ENCODE measurements at regions not wholly inside any gene's neighbourhood (a gene's known extent, or its start where the extent isn't known, plus 50 kb on each side); places are given as distances from the start of the nearest gene placed in this dataset.
"Not testable (repeated sequence)": the region's sequence is repeated elsewhere in the genome, so short reads cannot be mapped to it uniquely, and the experiment has no call there.

DNA sequence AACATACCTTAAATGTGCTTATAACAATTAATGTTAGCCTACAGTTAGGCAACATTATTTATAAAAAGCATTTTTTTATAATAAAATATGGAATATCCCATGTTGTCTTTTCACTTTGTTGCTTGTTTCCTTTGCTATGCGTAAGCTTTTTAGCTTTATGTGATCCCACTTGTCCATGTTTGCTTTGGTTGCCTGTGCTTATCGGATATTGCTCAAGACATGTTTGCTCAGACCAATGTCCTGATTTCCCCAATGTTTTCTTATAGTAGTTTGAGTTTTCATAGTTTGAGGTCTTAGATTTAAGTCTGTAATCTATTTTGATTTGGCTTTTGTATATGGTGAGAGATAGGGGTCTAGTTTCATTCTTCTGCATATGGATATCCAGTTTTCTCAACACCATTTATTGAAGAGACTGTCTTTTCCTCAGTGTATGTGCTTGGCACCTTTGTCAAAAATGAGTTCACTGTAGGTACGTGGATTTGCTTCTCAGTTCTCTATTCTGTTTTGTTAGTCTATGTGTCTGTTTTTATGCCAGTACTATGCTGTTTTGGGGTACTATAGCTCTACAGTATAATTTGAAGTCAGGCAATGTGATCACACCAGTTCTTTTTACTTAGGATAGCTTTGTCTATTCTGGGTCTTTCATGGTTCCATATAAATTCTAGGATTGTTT, 592.7 kb upstream of the SEMA6D start:
- Histone ChIP-seq H3K4me1 (ENCODE audit: control insufficient read depth in 2 of 3, insufficient read depth in 2 of 3, low read depth in 1 of 3, low read length in 3 of 3) (no peaks in the 10 kb centered on the region), H3K9me3 (ENCODE audit: control insufficient read depth in 2 of 3, insufficient read depth in 1 of 3, low read length in 3 of 3) (no peaks in the 10 kb centered on the region), H3K4me3 (ENCODE audit: low read length in 3 of 3) (no peak overlapping the region), H3K36me3 (ENCODE audit: control insufficient read depth in 2 of 3, insufficient read depth in 3 of 3, low read length in 3 of 3) (no peaks in the 10 kb centered on the region), H3K27me3 (ENCODE audit: control insufficient read depth, insufficient read depth, low read length) (no peaks in the 10 kb centered on the region), H3K9ac (ENCODE audit: low read length in 3 of 3) (no peak overlapping the region), H3K27ac (ENCODE audit: low read depth in 2 of 2, low read length in 2 of 2) (no peak overlapping the region)
- FAIRE-seq (no peak), DNase-seq (no peak)
- TF ChIP-seq, protein P1, sequence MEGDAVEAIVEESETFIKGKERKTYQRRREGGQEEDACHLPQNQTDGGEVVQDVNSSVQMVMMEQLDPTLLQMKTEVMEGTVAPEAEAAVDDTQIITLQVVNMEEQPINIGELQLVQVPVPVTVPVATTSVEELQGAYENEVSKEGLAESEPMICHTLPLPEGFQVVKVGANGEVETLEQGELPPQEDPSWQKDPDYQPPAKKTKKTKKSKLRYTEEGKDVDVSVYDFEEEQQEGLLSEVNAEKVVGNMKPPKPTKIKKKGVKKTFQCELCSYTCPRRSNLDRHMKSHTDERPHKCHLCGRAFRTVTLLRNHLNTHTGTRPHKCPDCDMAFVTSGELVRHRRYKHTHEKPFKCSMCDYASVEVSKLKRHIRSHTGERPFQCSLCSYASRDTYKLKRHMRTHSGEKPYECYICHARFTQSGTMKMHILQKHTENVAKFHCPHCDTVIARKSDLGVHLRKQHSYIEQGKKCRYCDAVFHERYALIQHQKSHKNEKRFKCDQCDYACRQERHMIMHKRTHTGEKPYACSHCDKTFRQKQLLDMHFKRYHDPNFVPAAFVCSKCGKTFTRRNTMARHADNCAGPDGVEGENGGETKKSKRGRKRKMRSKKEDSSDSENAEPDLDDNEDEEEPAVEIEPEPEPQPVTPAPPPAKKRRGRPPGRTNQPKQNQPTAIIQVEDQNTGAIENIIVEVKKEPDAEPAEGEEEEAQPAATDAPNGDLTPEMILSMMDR (IDR thresholded peaks at IDR 0.05; ENCODE audit: borderline replicate concordance, extremely low read depth, insufficient read depth): no peak
- intact Hi-C loops (cut with DNase I): no loop called here

DNA sequence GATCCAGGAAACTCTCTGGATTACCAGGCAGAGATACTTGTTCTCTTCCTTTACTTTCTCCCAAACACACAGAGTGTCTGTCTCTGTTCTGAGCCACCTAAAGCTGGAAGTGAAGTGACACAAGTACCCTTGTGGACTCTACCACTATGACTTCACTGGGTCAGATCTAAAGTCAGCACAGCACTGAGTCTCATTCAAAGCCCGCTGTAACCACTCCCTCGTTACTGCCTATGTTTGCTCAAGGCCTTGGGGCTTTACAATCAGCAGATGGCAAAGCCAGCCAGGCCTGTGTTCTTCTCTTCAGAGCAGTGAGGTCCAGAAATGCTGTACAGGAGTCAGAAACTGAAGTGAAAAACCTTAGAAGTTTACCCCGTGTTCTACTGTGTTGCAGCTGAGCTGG, 588.3 kb upstream of the SEMA6D start:
- H3K27me3 ChIP-seq (ENCODE audit: control insufficient read depth, insufficient read depth, low read length): no peaks in the 10 kb centered on the region
- no peak for FAIRE-seq
- no peak overlapping the region for H3K9ac ChIP-seq (ENCODE audit: low read length in 3 of 3)
- intact Hi-C loops (cut with DNase I): no loop called here
- no peaks in the 10 kb centered on the region for H3K4me1 ChIP-seq (ENCODE audit: control insufficient read depth in 2 of 3, insufficient read depth in 2 of 3, low read depth in 1 of 3, low read length in 3 of 3)
- H3K27ac ChIP-seq (ENCODE audit: low read depth in 2 of 2, low read length in 2 of 2): no peak overlapping the region
- no peak for DNase-seq
- H3K36me3 ChIP-seq (ENCODE audit: control insufficient read depth in 2 of 3, insufficient read depth in 3 of 3, low read length in 3 of 3): no peaks in the 10 kb centered on the region
- TF ChIP-seq, protein P1 (IDR thresholded peaks at IDR 0.05; ENCODE audit: borderline replicate concordance, extremely low read depth, insufficient read depth): no peak
- H3K9me3 ChIP-seq (ENCODE audit: control insufficient read depth in 2 of 3, insufficient read depth in 1 of 3, low read length in 3 of 3): peaks cover 0 to 3% (median 0%) of the 10 kb centered on the region in 3 donors
- H3K4me3 ChIP-seq (ENCODE audit: low read length in 3 of 3): no peak overlapping the region

DNA sequence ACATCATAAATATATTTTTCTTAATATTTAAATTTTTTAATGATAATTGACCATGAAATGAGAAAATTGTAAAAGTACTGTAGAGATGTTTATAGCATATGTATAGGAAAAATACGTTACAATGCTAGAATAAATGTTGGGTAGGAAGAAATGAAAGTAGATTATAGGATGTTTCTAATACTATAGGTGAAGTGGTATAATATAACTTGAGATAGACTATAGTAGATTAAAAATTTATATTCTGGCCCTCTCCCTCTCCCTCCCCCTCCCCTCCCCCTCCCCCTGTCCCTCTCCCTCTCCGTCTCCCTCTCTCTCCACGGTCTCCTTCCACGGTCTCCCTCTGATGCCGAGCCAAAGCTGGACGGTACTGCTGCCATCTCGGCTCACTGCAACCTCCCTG, 585.9 kb upstream of the SEMA6D start:
- intact Hi-C loops (cut with DNase I); H3K9me3 ChIP-seq (ENCODE audit: control insufficient read depth in 2 of 3, insufficient read depth in 1 of 3, low read length in 3 of 3); H3K4me3 ChIP-seq (ENCODE audit: low read length in 3 of 3); H3K27ac ChIP-seq (ENCODE audit: low read depth in 2 of 2, low read length in 2 of 2); FAIRE-seq; H3K27me3 ChIP-seq (ENCODE audit: control insufficient read depth, insufficient read depth, low read length); DNase-seq; H3K4me1 ChIP-seq (ENCODE audit: control insufficient read depth in 2 of 3, insufficient read depth in 2 of 3, low read depth in 1 of 3, low read length in 3 of 3); H3K36me3 ChIP-seq (ENCODE audit: control insufficient read depth in 2 of 3, insufficient read depth in 3 of 3, low read length in 3 of 3); H3K9ac ChIP-seq (ENCODE audit: low read length in 3 of 3): not testable (repeated sequence)

DNA sequence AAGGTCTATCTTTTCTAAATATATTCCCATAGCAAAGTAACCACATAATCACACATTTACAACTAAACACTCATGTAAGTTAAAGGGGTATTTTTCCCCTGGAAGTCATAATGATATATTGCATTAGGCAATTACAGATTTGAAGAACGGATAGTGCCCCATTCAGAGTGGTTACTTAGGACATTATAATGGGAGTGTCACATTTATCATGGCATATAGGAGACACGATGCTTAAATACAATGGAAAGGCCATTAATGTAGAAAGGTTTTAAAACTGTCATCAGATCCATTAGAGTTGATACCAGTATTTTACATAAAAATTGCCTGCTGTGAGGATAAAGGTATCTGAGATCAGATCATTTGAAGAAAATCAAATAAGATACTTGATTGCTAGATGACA, 582.0 kb upstream of the SEMA6D start:
- no peak for DNase-seq
- H3K4me1 ChIP-seq (ENCODE audit: control insufficient read depth in 2 of 3, insufficient read depth in 2 of 3, low read depth in 1 of 3, low read length in 3 of 3): no peaks in the 10 kb centered on the region
- H3K9me3 ChIP-seq (ENCODE audit: control insufficient read depth in 2 of 3, insufficient read depth in 1 of 3, low read length in 3 of 3): peaks cover 0 to 3% (median 0%) of the 10 kb centered on the region in 3 donors
- H3K27me3 ChIP-seq (ENCODE audit: control insufficient read depth, insufficient read depth, low read length): no peaks in the 10 kb centered on the region
- H3K9ac ChIP-seq (ENCODE audit: low read length in 3 of 3): no peak overlapping the region
- H3K27ac ChIP-seq (ENCODE audit: low read depth in 2 of 2, low read length in 2 of 2): no peak overlapping the region
- no peak overlapping the region for H3K4me3 ChIP-seq (ENCODE audit: low read length in 3 of 3)
- intact Hi-C loops (cut with DNase I): no loop called here
- no peak for FAIRE-seq
- H3K36me3 ChIP-seq (ENCODE audit: control insufficient read depth in 2 of 3, insufficient read depth in 3 of 3, low read length in 3 of 3): no peaks in the 10 kb centered on the region
- TF ChIP-seq, protein P1 (IDR thresholded peaks at IDR 0.05; ENCODE audit: borderline replicate concordance, extremely low read depth, insufficient read depth): no peak
